ENCODE measurements at regions not wholly inside any gene's neighbourhood (a gene's known extent, or its start where the extent isn't known, plus 50 kb on each side); places are given as distances from the start of the nearest gene placed in this dataset.
"Not testable (repeated sequence)": the region's sequence is repeated elsewhere in the genome, so short reads cannot be mapped to it uniquely, and the experiment has no call there.

GRCh38 chr2:111609146-111609844 lies 274.7 kb downstream of the ANAPC1 start:
- DNase-seq (ENCODE audit: low read depth in 1 of 2, low spot score in 1 of 2) = not testable (repeated sequence)

GRCh38 chr2:111610035-111610434 lies 274.0 kb downstream of the ANAPC1 start:
- DNase-seq (ENCODE audit: low read depth in 1 of 2, low spot score in 1 of 2) = not testable (repeated sequence)

GRCh38 chr2:111616651-111617218 lies 267.3 kb downstream of the ANAPC1 start:
- DNase-seq (ENCODE audit: low read depth in 1 of 2, low spot score in 1 of 2) = no peak

GRCh38 chr2:111617299-111618225 lies 266.4 kb downstream of the ANAPC1 start:
- DNase-seq (ENCODE audit: low read depth in 1 of 2, low spot score in 1 of 2) = no peak

- DNase-seq (ENCODE audit: low read depth in 1 of 2, low spot score in 1 of 2) = no peak
Measured at GRCh38 chr2:111618226-111618977, 265.6 kb downstream of the ANAPC1 start.

- DNase-seq (ENCODE audit: low read depth in 1 of 2, low spot score in 1 of 2) = no peak
Measured at GRCh38 chr2:111618978-111619902, 264.8 kb downstream of the ANAPC1 start.

- no peak for DNase-seq (ENCODE audit: low read depth in 1 of 2, low spot score in 1 of 2)
Measured at GRCh38 chr2:111620281-111620680, 263.7 kb downstream of the ANAPC1 start.

GRCh38 chr2:111622859-111623258 lies 261.1 kb downstream of the ANAPC1 start:
- DNase-seq (ENCODE audit: low read depth in 1 of 2, low spot score in 1 of 2) = no peak

GRCh38 chr2:111623380-111623779 lies 260.6 kb downstream of the ANAPC1 start:
- DNase-seq (ENCODE audit: low read depth in 1 of 2, low spot score in 1 of 2) = no peak

- no peak for DNase-seq (ENCODE audit: low read depth in 1 of 2, low spot score in 1 of 2)
Measured at GRCh38 chr2:111624411-111625156, 259.4 kb downstream of the ANAPC1 start.

- not testable (repeated sequence) for DNase-seq (ENCODE audit: low read depth in 1 of 2, low spot score in 1 of 2)
Measured at GRCh38 chr2:111625157-111625537, 258.8 kb downstream of the ANAPC1 start.

- no peak for DNase-seq (ENCODE audit: low read depth in 1 of 2, low spot score in 1 of 2)
Measured at GRCh38 chr2:111626037-111626864, 257.7 kb downstream of the ANAPC1 start.

GRCh38 chr2:111626865-111627163 lies 257.2 kb downstream of the ANAPC1 start:
- DNase-seq (ENCODE audit: low read depth in 1 of 2, low spot score in 1 of 2) = no peak

GRCh38 chr2:111627256-111627655 lies 256.7 kb downstream of the ANAPC1 start:
- no peak for DNase-seq (ENCODE audit: low read depth in 1 of 2, low spot score in 1 of 2)

- DNase-seq (ENCODE audit: low read depth in 1 of 2, low spot score in 1 of 2) = no peak
Measured at GRCh38 chr2:111628221-111628620, 255.8 kb downstream of the ANAPC1 start.

GRCh38 chr2:111629983-111630382 lies 254.0 kb downstream of the ANAPC1 start:
- DNase-seq (ENCODE audit: low read depth in 1 of 2, low spot score in 1 of 2) = no peak

- no peak for DNase-seq (ENCODE audit: low read depth in 1 of 2, low spot score in 1 of 2)
Measured at GRCh38 chr2:111632661-111633060, 251.3 kb downstream of the ANAPC1 start.

- DNase-seq (ENCODE audit: low read depth in 1 of 2, low spot score in 1 of 2) = no peak
Measured at GRCh38 chr2:111633189-111633588, 250.8 kb downstream of the ANAPC1 start.

GRCh38 chr2:111633643-111634042 lies 250.3 kb downstream of the ANAPC1 start:
- no peak for DNase-seq (ENCODE audit: low read depth in 1 of 2, low spot score in 1 of 2)

All from activated T-helper 1 cell treated with anti-CD3 and anti-CD28 coated beads, Interleukin-2, amount 50 U/mL, for 16 hours (primary cell).